ENCODE measurements at regions not wholly inside any gene's neighbourhood (a gene's known extent, or its start where the extent isn't known, plus 50 kb on each side); places are given as distances from the start of the nearest gene placed in this dataset.
"Not testable (repeated sequence)": the region's sequence is repeated elsewhere in the genome, so short reads cannot be mapped to it uniquely, and the experiment has no call there.

DNA sequence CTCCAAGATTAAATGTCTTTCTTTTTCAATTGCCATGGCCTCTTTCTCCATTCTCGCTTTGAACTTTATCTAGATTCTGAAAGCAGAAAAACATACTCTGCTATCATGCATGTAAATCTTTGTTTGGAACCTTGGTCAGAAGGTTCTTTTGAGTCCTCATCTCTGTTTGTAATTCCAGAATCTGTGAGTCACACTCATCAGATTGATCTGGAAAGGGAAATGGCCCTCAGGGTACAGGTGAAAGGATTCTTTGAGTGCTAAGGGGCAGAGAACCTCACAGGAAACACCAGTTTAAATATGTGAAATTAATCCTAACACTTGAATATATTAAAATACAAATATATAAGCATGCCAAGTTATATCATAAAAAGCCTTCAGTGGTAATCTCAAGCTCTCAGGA, 211.0 kb upstream of the ADGRL3 start:
- intact Hi-C loops (cut with DNase I; ENCODE audit: low total_unique reads): no loop called here
- H3K9me3 ChIP-seq: no peaks in the 10 kb centered on the region
- H3K27ac ChIP-seq: no peak overlapping the region
- TF ChIP-seq, protein P1, sequence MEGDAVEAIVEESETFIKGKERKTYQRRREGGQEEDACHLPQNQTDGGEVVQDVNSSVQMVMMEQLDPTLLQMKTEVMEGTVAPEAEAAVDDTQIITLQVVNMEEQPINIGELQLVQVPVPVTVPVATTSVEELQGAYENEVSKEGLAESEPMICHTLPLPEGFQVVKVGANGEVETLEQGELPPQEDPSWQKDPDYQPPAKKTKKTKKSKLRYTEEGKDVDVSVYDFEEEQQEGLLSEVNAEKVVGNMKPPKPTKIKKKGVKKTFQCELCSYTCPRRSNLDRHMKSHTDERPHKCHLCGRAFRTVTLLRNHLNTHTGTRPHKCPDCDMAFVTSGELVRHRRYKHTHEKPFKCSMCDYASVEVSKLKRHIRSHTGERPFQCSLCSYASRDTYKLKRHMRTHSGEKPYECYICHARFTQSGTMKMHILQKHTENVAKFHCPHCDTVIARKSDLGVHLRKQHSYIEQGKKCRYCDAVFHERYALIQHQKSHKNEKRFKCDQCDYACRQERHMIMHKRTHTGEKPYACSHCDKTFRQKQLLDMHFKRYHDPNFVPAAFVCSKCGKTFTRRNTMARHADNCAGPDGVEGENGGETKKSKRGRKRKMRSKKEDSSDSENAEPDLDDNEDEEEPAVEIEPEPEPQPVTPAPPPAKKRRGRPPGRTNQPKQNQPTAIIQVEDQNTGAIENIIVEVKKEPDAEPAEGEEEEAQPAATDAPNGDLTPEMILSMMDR (IDR thresholded peaks at IDR 0.05): no peak
- no peak for TF ChIP-seq POLR2A (IDR thresholded peaks at IDR 0.05)
- H3K27me3 ChIP-seq: no peaks in the 10 kb centered on the region
- no peaks in the 10 kb centered on the region for H3K4me1 ChIP-seq
- 90 to 97% methylated on average over 1 of the region's 1 CpG for WGBS, 2 donors
- no peaks in the 10 kb centered on the region for H3K36me3 ChIP-seq (ENCODE audit: low read depth, missing control alignments)
- no peak for DNase-seq
- H3K4me3 ChIP-seq: no peak overlapping the region

DNA sequence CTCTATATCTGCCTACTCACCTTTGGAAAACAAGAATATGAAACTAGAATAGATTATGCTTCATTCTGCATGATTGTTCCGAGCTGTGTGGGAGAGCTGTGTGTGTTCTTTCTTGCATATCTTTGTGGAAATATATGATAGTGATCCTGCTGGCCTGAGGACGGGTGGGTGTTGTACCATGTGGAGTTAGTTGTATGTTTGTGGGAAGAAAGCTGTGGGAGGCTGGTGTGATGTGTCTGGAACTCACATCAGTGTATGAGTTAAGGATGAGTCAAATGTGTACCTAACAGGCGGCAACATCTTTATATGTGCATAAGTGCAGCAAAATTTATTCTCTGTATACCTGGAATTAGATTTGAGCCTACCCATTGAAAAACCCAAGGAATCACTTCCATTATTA, 208.1 kb upstream of the ADGRL3 start:
- Histone ChIP-seq H3K9me3 (no peaks in the 10 kb centered on the region), H3K4me1 (no peaks in the 10 kb centered on the region), H3K4me3 (no peak overlapping the region), H3K27ac (no peak overlapping the region), H3K36me3 (ENCODE audit: low read depth, missing control alignments) (no peaks in the 10 kb centered on the region), H3K27me3 (no peaks in the 10 kb centered on the region)
- 74 to 76% methylated on average over 3 of the region's 3 CpGs for WGBS, 2 donors
- TF ChIP-seq, protein P1 (IDR thresholded peaks at IDR 0.05): no peak
- TF ChIP-seq POLR2A (IDR thresholded peaks at IDR 0.05): no peak
- no peak for DNase-seq
- intact Hi-C loops (cut with DNase I; ENCODE audit: low total_unique reads): no loop called here

DNA sequence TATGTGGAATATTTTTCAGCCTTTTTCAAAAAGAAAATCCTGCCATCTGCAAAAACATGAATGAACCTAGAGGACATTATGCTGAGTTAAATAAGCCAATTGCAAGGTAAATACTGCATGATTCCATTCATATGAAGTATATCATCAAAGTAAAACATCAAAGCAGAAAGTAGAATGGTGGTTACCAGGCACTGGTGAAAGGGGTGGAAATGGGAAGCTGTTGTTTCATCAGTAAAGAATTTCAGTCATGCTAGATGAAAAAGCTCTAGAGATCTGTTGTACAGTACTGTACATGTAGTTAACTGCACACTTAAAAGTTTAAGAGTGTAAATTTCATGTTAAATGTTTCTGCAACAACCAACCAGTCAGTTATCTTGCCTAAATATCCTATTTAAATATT, 196.8 kb upstream of the ADGRL3 start:
- no peak for TF ChIP-seq POLR2A (IDR thresholded peaks at IDR 0.05)
- TF ChIP-seq, protein P1 (IDR thresholded peaks at IDR 0.05): no peak
- DNase-seq: no peak
- Histone ChIP-seq H3K36me3 (ENCODE audit: low read depth, missing control alignments) (no peaks in the 10 kb centered on the region), H3K4me3 (no peak overlapping the region), H3K9me3 (no peaks in the 10 kb centered on the region), H3K4me1 (no peaks in the 10 kb centered on the region), H3K27me3 (no peaks in the 10 kb centered on the region), H3K27ac (no peak overlapping the region)
- intact Hi-C loops (cut with DNase I; ENCODE audit: low total_unique reads): no loop called here

DNA sequence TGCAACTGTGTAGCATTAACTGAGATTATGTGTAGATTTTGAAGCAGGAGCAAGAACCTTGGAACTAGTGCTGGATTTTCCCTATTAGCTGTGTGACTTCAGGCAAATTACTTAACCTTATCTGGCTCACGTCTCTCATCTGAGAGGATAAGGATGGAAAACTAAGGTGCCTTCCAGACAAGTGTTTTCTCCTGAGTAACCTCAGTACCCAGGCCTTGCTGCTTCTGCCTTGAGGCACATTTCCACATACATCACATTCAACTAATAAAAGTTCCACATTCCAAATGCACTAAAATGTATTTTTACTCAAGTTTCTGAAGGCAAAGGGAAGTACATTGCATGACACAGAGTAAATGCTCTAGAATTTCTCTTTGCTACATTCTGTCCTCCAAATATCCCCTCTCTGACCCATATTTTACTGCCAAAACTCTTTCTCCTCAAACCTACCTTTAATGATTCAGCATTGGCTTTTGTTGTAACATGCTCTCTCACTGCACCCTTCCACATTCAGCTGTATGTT, 195.4 kb upstream of the ADGRL3 start:
- no peak for TF ChIP-seq POLR2A (IDR thresholded peaks at IDR 0.05)
- TF ChIP-seq, protein P1 (IDR thresholded peaks at IDR 0.05): no peak
- no peaks in the 10 kb centered on the region for H3K9me3 ChIP-seq
- H3K27me3 ChIP-seq: no peaks in the 10 kb centered on the region
- 47 to 53% methylated on average over 1 of the region's 1 CpG for WGBS, 2 donors
- no peak for DNase-seq
- no peaks in the 10 kb centered on the region for H3K4me1 ChIP-seq
- H3K36me3 ChIP-seq (ENCODE audit: low read depth, missing control alignments): no peaks in the 10 kb centered on the region
- intact Hi-C loops (cut with DNase I; ENCODE audit: low total_unique reads): no loop called here
- H3K4me3 ChIP-seq: no peak overlapping the region
- no peak overlapping the region for H3K27ac ChIP-seq

DNA sequence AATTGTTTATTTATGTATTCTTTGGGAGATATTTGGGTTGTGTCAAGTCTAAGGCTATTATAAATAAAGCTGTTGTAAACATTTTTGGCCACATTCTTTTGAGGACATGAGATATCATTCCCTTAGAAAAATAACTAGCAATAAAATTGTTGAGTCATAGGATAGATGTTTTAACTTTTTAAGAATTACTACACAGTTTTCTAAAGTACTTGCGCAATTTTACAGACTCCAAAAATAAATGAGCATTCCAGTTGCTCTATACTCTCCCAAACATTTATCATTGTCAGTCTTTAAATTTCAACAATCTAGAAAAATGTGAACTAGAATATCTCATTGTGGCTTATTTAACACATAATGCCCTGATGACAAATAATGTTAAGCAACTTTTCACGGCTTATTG, 189.1 kb upstream of the ADGRL3 start:
- no peak for TF ChIP-seq POLR2A (IDR thresholded peaks at IDR 0.05)
- Histone ChIP-seq H3K4me3 (no peak overlapping the region), H3K9me3 (no peaks in the 10 kb centered on the region), H3K27ac (no peak overlapping the region), H3K36me3 (ENCODE audit: low read depth, missing control alignments) (no peaks in the 10 kb centered on the region), H3K4me1 (no peaks in the 10 kb centered on the region), H3K27me3 (no peaks in the 10 kb centered on the region)
- intact Hi-C loops (cut with DNase I; ENCODE audit: low total_unique reads): no loop called here
- WGBS, 2 donors: 90 to 94% methylated on average over 2 of the region's 2 CpGs
- no peak for DNase-seq

DNA sequence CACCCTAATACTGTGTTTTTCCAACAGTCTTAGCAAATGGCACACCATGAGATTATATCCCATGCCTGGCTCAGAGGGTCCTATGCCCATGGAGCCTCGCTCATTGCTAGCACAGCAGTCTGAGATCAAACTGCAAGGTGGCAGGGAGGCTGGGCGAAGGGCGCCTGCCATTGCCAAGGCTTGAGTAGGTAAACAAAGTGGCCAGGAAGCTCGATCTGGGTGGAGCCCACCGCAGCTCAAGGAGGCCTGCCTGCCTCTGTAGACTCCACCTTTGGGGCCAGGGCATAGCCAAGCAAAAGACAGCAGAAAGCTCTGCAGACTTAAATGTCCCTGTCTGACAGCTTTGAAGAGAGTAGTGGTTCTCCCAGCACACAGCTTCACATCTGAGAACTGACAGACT, 188.2 kb upstream of the ADGRL3 start:
- H3K4me1 ChIP-seq; H3K36me3 ChIP-seq (ENCODE audit: low read depth, missing control alignments); H3K27ac ChIP-seq; intact Hi-C loops (cut with DNase I; ENCODE audit: low total_unique reads); H3K9me3 ChIP-seq; H3K27me3 ChIP-seq; DNase-seq; H3K4me3 ChIP-seq: not testable (repeated sequence)
- WGBS, 2 donors: 86 to 96% methylated on average over 4 to 5 of the region's 5 CpGs

Measured in testis (tissue), 2 donors.